SJCRH30 (cell line): ENCODE measurements at regions not wholly inside any gene's neighbourhood (a gene's known extent, or its start where the extent isn't known, plus 50 kb on each side); places are given as distances from the start of the nearest gene placed in this dataset.

Experiments used
- DNase-seq, 2 experiments: peaks; one replicate each; pipeline ENCODE4 v3.0.0-alpha.2; 2015 to 2020
- H3K27ac ChIP-seq: fragments of 250-450 bp; sonication (Bioruptor Pico); 2 replicates; pipeline ENCODE4 v1.5.1; 2020; ENCODE audit warnings: mild to moderate bottlenecking, moderate library complexity
- H3K27me3 ChIP-seq: fragments of 250-450 bp; sonication (Bioruptor Pico); 2 replicates; pipeline ENCODE4 v1.5.1; 2020; ENCODE audit warnings: mild to moderate bottlenecking, moderate library complexity
- H3K36me3 ChIP-seq: fragments of 250-450 bp; sonication (Bioruptor Pico); 2 replicates; pipeline ENCODE4 v1.5.1; 2020; ENCODE audit warnings: mild to moderate bottlenecking, moderate library complexity
- H3K4me1 ChIP-seq: fragments of 250-450 bp; sonication (Bioruptor Pico); 2 replicates; pipeline ENCODE4 v1.5.1; 2020; ENCODE audit warnings: mild to moderate bottlenecking, moderate library complexity
- H3K4me3 ChIP-seq: fragments of 250-450 bp; sonication (Bioruptor Pico); 2 replicates; pipeline ENCODE4 v1.5.1; 2020; ENCODE audit warnings: mild to moderate bottlenecking, moderate library complexity
- H3K9me3 ChIP-seq: fragments of 250-450 bp; sonication (Bioruptor Pico); replicated peaks from 2 replicates; pipeline ENCODE4 v1.5.1; 2020; ENCODE audit warnings: mild to moderate bottlenecking, moderate library complexity

DNA sequence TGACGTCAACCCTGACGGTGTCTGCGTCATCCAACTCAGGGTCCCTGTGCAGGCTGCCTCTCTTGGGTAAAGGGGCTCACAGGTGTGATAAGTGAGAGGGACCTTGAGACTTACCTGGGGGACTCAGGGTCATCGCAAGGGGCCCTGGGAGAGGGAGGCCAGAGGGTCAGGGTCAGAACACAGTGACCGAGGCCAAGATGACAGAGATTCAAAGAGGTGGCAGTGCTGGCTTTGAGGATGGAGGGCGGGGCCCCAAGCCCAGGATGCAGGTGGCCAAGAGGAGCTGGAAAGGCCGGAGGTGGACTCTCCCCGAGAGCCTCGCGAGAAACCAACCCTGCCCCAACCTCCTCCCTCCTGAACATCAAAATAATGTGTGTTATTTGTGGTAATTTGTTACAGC lies 165.2 kb upstream of the PPP2R2D start:
- H3K27ac ChIP-seq: no peak overlapping the region
- H3K4me3 ChIP-seq: no peak overlapping the region
- DNase-seq: no peak
- H3K27me3 ChIP-seq: no peaks in the 10 kb centered on the region
- H3K9me3 ChIP-seq: no peaks in the 10 kb centered on the region
- H3K4me1 ChIP-seq: no peaks in the 10 kb centered on the region
- H3K36me3 ChIP-seq: no peaks in the 10 kb centered on the region

DNA sequence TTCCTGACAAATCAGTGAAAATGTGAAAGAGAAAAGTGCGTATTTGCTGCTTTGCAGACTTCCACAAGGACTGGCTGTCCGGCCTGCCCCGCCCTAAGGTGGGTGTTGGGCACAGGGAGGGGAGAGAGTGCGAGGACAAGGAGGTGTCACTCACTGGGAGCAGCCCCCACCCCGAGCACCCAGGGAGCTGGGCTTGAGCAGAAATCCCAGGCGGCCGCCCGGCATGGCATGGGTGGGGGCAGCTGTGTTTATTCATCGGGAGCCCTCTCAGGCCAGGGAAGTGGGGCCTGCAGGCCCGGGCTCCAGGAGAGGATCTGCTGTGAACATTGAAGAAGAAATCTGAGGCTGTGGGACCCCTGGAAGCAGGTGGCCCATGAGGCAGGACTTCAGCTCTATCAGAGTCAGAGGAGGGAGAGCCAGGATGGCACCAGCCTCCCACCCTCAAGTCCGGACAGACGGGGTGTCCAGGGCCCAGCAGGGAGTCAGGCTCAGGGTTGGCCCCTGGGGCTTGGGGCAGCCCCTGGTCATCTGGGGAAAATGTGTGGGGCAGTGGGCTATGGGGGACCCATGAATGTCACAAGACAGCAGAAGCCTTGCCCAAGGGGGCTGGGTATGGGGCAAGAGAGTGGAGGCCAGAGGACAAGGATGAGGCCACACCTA lies 164.4 kb upstream of the PPP2R2D start:
- H3K27me3 ChIP-seq: no peaks in the 10 kb centered on the region
- no peaks in the 10 kb centered on the region for H3K36me3 ChIP-seq
- H3K4me3 ChIP-seq: no peak overlapping the region
- no peak overlapping the region for H3K27ac ChIP-seq
- DNase-seq: no peak
- no peaks in the 10 kb centered on the region for H3K9me3 ChIP-seq
- no peaks in the 10 kb centered on the region for H3K4me1 ChIP-seq

DNA sequence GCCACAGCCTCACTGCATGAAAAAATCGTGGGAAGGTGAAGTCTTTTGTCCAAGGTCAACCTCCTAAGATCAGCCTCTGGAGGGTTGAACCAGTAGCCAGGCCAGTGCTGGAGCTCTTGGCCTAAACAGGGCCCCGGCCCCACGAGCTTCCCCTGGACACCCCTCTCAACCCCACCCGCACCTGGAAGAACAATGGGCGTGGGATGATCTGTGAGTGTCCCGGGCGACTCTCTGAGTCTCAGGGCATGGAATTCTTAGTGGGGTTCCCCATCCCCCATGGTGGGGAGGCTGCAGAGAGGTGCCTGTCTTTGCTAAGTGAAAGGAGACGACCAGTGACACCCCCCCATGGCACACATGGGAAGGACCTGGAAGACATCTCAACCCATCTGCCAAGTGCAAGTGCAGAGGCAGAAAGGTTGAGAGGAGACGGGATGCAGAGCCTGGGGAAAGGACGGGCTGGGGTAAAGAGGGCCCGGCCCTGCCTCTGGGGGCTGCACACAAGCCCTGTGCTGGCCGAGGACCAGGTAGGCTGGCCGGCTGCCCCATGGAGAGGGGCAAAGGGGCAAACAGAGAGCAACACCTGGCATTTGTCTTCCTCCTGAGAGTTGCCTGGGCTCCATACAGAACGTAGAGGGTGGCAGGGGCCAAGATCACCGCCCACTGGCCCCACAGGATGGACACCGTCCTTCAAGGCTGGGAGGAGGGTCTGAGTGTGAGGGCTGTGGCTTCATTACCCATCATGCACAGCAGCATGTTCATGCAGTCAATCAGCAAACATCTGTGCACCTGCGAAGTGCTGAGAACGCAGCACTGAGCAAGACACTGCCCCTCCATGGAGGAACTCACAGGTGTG lies 163.0 kb upstream of the PPP2R2D start:
- no peak for DNase-seq
- H3K9me3 ChIP-seq: no peaks in the 10 kb centered on the region

DNA sequence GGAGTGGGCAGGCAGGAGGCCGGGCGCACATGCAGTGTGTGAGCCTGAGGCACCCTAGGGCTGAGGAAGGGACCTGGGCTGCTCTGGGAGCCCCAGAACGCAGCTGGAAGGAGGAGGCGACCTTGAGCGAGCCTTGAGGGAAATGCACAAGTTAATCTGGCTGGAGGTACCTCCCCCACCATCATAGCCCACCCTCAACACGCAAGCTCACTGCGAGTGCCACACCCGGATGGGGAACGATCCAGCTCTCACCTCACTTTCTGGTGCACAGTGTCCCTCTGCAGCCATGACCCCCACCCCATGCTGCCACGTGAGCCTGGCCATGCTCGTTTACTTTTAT lies 162.4 kb upstream of the PPP2R2D start:
- H3K36me3 ChIP-seq: no peaks in the 10 kb centered on the region
- no peak overlapping the region for H3K4me3 ChIP-seq
- no peaks in the 10 kb centered on the region for H3K27me3 ChIP-seq
- no peak overlapping the region for H3K27ac ChIP-seq
- no peak for DNase-seq
- H3K9me3 ChIP-seq: no peaks in the 10 kb centered on the region
- no peaks in the 10 kb centered on the region for H3K4me1 ChIP-seq

More for the DNA sequence above, 163.0 kb upstream of the PPP2R2D start:
- Histone ChIP-seq H3K4me1 (no peaks in the 10 kb centered on the region), H3K4me3 (no peak overlapping the region), H3K36me3 (no peaks in the 10 kb centered on the region), H3K27me3 (no peaks in the 10 kb centered on the region), H3K27ac (no peak overlapping the region)

DNA sequence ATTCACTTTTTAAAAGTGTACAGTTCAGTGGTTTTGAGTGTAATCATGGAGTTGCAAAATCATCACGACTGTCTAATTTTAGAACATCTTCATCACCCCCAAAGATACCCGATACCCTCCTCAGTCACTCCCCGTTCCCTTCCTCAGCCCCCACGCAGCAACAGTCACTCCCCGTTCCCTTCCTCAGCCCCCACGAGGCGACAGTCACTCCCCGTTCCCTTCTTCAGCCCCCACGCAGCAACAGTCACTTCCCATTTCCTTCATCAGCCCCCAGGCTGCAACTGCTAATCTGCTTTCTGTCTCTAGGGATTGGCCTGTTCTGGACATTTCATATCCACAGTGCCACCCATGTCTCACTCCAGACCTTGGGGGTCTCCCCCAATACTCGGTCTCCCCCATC lies 161.6 kb upstream of the PPP2R2D start:
- Histone ChIP-seq H3K9me3 (no peaks in the 10 kb centered on the region), H3K4me3 (no peak overlapping the region), H3K4me1 (no peaks in the 10 kb centered on the region), H3K27ac (no peak overlapping the region), H3K27me3 (no peaks in the 10 kb centered on the region), H3K36me3 (no peaks in the 10 kb centered on the region)
- DNase-seq: no peak

DNA sequence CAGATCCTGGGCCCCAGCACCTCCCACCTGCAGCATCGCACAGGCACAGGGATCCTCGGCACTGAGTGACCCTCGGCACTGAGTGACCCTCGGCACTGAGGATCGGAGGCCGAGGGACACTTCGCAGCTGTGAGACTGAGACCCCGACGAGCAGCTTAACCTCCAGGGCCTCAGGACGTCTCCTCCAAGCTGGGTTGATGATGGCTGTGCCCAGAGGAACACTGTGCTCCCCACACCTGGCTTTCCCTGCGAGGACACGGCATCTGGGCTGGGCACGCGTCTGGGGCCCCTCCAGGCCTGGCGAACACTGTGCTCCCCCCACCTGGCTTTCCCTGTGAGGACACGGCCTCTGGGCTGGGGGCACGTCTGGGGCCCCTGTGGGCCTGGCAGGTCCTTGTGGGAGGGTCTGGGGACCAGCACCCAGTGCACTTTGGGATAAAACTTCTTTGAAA lies 158.3 kb upstream of the PPP2R2D start:
- H3K9me3 ChIP-seq: no peaks in the 10 kb centered on the region
- H3K27me3 ChIP-seq: no peaks in the 10 kb centered on the region
- no peaks in the 10 kb centered on the region for H3K4me1 ChIP-seq
- no peak overlapping the region for H3K4me3 ChIP-seq
- H3K27ac ChIP-seq: no peak overlapping the region
- no peaks in the 10 kb centered on the region for H3K36me3 ChIP-seq
- no peak for DNase-seq

DNA sequence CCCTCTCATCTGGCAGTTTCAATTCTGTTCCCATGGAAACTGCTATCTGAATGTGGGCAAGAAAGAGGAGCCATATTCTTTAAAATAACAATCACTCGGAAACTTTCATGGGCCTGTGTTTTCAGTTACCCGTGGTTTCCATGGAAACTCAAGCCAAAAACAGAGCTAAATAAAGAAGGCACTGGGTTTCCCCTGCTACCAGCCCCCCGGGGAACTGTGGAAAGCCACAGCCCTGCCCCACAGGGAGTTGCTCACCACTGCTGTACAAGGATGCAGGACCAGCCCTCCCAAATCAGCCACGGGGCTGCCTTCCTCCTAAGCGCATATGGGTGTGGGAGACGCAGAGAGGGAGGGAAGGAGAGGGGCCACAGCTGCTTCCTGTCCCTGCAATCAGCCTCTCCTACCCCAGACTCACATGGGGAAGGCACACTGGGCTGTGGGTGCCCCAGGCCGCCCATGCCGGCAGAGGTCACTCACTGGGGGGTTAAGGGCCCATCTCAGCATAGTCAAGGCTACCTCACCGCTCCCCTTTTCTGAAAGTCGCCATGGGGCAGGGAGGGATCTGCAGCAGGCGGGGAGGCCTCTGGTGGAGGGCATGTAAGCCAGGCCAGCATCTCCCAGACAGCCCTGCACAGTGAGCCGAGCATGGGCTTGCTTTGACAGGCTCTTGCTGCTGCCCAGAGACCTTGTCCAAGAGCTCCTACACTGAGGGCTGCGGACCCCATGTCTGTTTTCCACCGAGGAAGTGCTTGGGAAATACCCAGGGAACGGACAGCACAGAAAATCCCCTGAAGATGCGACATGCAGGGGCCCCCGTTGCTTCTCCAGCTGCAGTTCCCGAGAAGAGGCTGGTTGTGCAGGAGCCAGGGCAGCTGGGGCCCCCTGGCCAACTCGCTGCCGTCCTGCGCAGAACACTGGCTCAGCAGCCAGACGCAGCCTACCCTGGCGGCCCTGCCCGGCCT lies 157.3 kb upstream of the PPP2R2D start:
- Histone ChIP-seq H3K9me3 (no peaks in the 10 kb centered on the region), H3K4me1 (no peaks in the 10 kb centered on the region), H3K27me3 (no peaks in the 10 kb centered on the region), H3K36me3 (no peaks in the 10 kb centered on the region), H3K4me3 (no peak overlapping the region), H3K27ac (no peak overlapping the region)
- no peak for DNase-seq

DNA sequence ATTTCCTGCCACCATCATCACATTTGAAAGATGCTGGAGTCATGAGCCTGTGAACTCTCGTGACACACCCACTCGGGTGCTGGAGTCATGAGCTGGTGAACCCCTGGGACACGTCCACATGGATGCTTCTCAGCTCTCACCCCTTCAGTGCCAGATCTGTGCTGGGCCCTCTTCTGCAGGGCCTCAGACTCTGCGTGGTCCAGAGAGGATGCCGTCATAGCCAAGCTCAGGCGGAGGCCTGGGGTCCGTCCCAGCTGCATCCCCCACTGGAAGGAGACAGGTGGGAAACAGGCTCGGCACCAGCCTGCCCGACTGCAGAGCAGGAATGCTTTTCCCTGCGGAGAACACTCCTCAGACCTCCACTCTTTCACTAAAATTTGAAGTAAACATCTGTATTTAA lies 156.5 kb upstream of the PPP2R2D start:
- no peak for DNase-seq

DNA sequence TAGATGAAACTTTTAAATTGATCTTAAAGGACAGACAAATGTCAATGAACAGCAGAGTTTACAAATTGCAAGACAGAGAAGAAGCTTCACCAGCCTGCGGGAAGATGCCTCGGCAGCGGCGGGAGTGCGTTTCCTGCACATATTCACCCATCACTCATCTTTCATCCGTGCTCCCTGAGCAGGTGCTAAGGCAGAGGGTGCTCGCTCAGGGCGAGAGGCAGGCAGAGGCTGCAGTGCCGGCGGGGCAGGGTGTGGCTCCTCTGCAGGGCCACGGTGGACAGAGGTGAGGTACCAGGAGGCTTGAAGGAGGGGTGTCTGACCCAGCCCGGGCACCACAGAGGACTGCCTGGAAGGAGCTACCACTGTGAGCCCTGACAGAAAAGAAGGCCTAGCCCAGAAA lies 155.2 kb upstream of the PPP2R2D start:
- H3K4me3 ChIP-seq: no peak overlapping the region
- DNase-seq: no peak
- H3K36me3 ChIP-seq: no peaks in the 10 kb centered on the region
- no peaks in the 10 kb centered on the region for H3K27me3 ChIP-seq
- no peaks in the 10 kb centered on the region for H3K4me1 ChIP-seq
- no peak overlapping the region for H3K27ac ChIP-seq
- H3K9me3 ChIP-seq: no peaks in the 10 kb centered on the region

More for the DNA sequence above, 156.5 kb upstream of the PPP2R2D start:
- Histone ChIP-seq H3K9me3 (no peaks in the 10 kb centered on the region), H3K36me3 (no peaks in the 10 kb centered on the region), H3K27me3 (no peaks in the 10 kb centered on the region), H3K4me1 (no peaks in the 10 kb centered on the region), H3K27ac (no peak overlapping the region), H3K4me3 (no peak overlapping the region)

DNA sequence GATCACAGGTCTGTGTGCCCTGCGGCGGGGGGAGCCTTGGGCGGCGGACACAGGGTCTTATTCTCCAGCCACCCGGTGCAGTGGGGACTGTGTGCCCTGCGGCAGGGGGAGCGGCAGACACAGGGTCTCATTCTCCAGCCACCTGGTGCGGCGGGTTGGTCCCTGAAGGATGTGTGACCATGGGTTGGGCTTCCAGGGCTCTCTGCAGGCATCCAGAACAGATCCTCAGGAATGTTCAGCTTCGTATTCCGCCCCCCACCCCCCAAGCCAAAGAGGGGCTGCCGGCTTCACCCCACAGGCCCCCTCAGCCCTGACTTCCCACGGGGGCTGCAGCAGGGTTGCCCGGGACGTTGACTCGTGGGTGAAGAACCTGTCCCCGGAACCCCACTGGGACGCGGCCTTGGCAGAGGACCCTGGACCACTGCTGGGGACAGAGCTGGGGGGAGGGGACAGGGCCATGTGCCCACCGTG lies 154.5 kb upstream of the PPP2R2D start:
- no peaks in the 10 kb centered on the region for H3K36me3 ChIP-seq
- DNase-seq: no peak
- no peaks in the 10 kb centered on the region for H3K27me3 ChIP-seq
- H3K9me3 ChIP-seq: no peaks in the 10 kb centered on the region
- no peaks in the 10 kb centered on the region for H3K4me1 ChIP-seq
- no peak overlapping the region for H3K27ac ChIP-seq
- H3K4me3 ChIP-seq: no peak overlapping the region

DNA sequence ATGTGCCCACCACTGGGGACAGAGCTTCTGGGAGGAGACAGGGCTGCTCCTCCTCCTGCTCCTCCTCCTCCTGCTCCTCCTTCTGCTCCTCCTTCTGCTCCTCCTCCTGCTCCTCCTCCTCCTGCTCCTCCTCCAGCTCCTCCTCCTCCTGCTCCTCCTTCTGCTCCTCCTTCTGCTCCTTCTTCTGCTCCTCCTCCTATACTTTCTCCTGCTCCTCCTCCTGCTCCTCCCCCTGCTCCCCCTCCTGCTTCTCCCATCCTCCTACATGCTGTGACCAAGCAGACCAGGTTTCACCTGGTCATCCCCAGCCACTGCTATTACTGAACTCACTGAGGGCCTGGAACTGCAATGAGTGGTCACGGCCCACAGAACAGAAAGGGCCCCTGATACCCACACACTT lies 154.0 kb upstream of the PPP2R2D start:
- H3K27me3 ChIP-seq: no peaks in the 10 kb centered on the region

DNA sequence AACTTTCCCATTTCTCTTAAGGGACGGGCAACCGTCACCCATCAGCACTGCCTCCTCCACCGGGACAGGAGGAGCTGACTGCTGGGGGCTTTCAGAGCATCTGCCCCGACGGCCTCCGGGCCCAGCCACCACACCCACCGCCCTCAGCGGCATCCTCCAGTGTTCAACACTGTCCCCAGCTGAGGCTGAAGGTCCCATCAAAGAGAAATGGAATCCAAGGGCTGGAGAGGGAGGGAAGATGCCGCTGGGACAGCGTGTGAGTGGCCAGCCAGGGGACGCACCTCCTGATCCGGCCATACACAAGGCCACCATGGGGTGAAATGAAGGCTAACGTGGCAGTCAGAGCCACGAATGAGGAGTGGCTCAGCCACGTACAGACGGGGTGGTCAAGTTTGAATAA lies 153.6 kb upstream of the PPP2R2D start:
- no peaks in the 10 kb centered on the region for H3K9me3 ChIP-seq
- H3K27ac ChIP-seq: no peak overlapping the region
- DNase-seq: no peak
- H3K4me1 ChIP-seq: no peaks in the 10 kb centered on the region
- no peaks in the 10 kb centered on the region for H3K36me3 ChIP-seq
- no peak overlapping the region for H3K4me3 ChIP-seq
- H3K27me3 ChIP-seq: no peaks in the 10 kb centered on the region

More for the DNA sequence above, 154.0 kb upstream of the PPP2R2D start:
- Histone ChIP-seq H3K4me1 (no peaks in the 10 kb centered on the region), H3K36me3 (no peaks in the 10 kb centered on the region), H3K27ac (no peak overlapping the region), H3K9me3 (no peaks in the 10 kb centered on the region), H3K4me3 (no peak overlapping the region)
- DNase-seq: no peak

DNA sequence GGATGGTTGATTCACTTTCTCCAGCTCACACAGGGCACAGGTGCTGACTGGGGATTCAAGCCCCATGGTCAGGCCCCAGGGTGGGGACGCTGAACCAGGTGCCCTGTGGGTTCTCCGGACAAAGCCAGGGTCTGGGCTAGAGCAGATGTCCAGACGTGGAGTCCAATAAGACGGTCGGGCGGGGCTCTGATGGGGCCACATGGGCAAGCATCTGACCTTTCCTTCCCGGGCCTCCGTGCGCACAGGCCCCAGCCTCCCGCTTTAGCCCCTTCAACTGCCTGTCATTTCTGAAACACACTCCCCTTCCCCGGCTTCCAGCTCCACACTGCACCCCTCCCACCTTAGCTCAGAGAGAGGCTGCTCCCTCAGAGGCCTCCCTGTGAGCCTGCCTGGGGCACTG lies 153.0 kb upstream of the PPP2R2D start:
- H3K4me1 ChIP-seq: no peaks in the 10 kb centered on the region
- DNase-seq: no peak
- H3K4me3 ChIP-seq: no peak overlapping the region
- H3K27ac ChIP-seq: no peak overlapping the region
- H3K36me3 ChIP-seq: no peaks in the 10 kb centered on the region
- no peaks in the 10 kb centered on the region for H3K27me3 ChIP-seq
- H3K9me3 ChIP-seq: no peaks in the 10 kb centered on the region

DNA sequence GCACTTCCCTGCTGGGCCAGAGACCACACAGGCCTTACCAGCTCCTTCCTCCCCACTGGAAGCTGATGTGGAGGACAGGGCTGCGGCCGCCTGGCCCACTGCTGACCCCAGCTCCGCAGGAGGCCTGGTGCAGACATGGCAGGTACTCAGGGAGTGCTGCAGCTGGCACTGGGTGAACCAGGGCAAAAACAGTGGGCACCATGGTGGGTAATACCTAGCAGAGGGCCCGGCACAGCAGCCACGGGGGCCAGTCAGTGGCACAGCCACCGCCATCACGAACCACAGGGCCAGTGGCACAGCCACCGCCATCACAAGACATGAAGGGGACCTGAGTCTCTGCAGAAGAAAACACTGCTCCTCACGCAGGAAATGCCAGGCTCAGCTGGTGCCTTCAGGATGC lies 152.6 kb upstream of the PPP2R2D start:
- no peak overlapping the region for H3K27ac ChIP-seq
- no peaks in the 10 kb centered on the region for H3K4me1 ChIP-seq
- no peak overlapping the region for H3K4me3 ChIP-seq
- no peaks in the 10 kb centered on the region for H3K9me3 ChIP-seq
- no peaks in the 10 kb centered on the region for H3K36me3 ChIP-seq
- H3K27me3 ChIP-seq: no peaks in the 10 kb centered on the region
- DNase-seq: no peak
